ENCODE measurements at regions not wholly inside any gene's neighbourhood (a gene's known extent, or its start where the extent isn't known, plus 50 kb on each side); places are given as distances from the start of the nearest gene placed in this dataset.
"Not testable (repeated sequence)": the region's sequence is repeated elsewhere in the genome, so short reads cannot be mapped to it uniquely, and the experiment has no call there.

DNA sequence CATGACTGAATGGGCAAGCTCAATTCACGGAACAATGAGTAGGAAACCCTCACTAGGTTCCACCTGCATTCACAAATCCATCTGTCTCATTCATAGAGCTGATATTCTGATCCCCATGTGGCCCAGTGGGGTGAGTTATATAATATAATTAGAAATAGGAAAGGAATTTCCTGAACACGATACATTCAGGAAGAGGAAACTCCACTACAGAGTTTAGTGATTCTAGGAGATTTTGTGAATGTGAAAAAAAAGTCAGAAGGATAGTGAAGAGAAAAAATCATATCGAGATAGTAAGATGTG, 471.2 kb downstream of the GASK1B start:
- no peak for DNase-seq (ENCODE audit: low read depth in 2 of 3, low spot score in 2 of 3)

DNA sequence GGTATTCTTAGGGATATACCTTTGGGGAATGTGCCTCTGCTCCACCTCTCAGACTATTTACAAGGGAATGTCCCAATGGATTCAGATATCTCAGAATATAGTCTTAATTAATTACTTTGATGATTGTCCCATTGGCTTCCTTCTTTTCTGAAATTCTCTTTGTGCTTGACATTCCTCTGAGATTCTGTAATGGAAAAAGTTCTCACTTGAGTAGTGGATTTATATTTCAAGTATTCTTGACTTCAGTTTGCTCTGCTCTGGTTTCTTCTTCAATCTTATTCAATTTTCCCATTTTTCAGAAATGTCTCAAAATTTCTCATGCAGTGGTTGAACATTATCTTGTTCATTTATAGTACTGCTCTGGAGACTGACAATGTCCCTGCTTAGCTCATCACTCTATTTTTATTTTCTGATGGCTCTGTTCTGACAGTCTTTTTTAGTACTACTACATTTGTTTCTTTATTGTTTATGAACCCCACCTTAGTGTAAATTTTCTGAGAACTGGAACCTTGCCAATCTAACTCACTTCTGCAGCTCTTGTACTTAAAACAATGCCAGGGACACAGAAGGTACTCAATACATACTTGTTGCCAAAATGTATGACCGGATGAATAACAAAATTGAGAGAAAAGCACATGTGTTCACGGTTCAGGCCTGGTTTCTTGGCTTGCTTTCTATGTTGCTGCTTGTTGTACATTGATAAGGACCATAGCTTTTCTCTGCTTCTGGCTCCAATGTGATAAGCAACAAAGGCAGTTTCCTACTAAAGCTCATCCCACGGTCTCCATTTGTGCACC, 471.7 kb downstream of the GASK1B start:
- DNase-seq (ENCODE audit: low read depth in 2 of 3, low spot score in 2 of 3): no peak

DNA sequence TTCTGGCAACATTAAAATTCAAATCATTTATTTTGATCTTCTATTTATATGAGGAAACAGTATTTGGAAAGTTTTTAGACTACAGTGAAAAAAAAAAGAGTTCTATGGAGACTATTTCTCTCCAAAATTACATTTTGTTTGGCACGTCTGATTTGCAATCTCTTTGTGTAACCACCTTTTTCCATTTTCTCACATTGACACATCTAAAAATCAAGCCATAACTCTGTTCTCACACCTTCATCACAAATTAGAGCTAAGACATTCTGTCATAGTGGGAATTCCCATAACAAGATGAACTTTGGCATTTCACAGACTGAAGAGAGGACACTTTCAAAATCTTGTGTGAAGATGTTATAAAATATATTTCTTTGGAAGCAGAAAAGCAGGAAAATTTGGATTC, 468.9 kb downstream of the GRIA2 start:
- no peak for DNase-seq (ENCODE audit: low read depth in 2 of 3, low spot score in 2 of 3)

DNA sequence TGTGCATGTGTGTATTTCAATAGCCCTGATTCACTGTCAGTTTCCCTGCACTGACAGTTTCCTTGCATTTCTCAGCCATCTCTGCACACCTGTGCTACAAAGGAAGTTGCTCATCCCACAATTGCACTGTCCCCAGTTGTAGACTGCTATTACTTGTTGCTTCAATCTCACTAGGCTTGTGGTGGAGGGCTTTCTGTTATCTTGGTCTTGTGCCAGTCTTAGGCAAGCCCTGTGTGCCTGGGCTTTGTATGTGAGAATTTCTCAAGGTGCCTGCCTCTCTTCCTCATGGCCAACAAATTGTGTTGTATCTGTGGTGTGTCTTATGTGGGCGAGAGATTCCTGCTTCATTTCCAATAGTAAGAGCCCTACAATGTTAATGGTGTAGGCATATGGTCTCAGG, 467.4 kb downstream of the GRIA2 start:
- DNase-seq (ENCODE audit: low read depth in 2 of 3, low spot score in 2 of 3): no peak

DNA sequence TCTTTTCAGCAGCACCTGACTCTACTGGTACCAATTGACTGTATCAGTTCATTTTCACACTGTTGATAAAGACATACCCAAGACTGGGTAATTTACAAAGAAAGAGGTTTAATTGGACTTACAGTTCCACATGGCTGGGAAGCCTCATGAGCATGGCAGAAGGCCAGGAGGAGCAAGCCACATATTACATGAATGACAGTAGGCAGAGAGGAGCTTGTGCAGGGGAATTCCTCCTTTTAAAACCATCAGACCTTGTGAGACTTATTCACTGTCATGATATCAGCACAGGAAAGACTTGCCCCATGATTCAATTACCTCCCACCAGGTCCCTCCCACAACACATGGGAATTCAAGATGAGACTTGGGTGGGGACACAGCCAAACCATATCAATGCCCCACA, 458.8 kb downstream of the GRIA2 start:
- not testable (repeated sequence) for DNase-seq (ENCODE audit: low read depth in 2 of 3, low spot score in 2 of 3)

DNA sequence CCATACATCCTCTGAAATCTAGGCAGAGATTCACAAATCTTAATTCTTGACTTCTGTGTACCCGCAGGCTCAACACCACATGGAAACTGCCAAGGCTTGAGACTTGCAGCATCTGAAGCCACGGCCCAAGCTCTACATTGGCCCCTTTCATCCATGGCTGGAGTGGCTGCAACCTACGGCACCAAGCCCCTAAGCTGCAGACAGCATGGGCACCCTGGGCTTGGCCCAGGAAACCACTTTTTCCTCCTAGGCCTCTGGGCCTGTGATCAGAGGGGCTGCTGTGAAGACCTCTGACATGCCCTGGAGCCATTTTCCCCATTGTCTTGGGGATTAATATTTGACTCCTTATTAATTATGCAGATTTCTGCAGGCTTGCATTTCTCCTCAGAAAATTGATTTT, 457.9 kb downstream of the GRIA2 start:
- DNase-seq (ENCODE audit: low read depth in 2 of 3, low spot score in 2 of 3): no peak

DNA sequence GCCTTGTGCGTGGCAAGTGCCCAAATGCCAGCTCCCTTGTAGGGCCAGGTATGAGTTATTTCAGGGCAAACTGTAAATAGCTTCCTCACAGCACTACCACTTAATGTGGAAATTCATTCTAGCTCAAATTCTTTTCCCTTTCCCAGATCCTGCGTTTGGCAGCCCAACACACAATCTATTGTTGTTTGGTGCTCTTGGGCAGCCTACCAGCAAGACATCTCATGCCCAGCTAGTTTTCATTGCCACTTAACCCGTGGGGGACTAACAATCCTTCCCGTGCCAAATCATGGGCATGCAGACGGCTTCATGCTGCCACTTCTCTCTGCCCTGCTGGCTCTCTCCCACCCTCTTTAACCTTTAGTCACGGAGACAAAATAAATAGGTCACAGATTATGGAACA, 454.2 kb downstream of the GRIA2 start:
- DNase-seq (ENCODE audit: low read depth in 2 of 3, low spot score in 2 of 3): no peak

DNA sequence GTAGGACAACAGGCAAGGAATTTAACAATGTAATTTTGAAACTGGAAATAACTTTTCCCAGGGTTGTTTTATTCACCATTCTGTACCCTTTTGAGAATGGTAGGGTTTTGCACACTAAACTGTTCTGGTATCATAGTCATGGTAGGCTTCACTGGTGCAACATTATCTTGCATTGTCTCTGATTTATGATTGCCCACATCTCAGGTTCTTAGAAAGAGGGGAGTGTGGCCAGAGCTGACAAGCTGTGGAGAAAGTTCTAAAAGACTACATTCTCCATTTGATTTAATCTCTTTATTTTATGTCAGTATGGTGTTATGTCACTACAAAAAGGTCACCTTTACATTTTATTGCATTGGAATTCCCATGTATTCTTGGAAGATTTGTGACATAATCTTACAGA, 447.3 kb downstream of the GRIA2 start:
- DNase-seq (ENCODE audit: low read depth in 2 of 3, low spot score in 2 of 3): no peak

DNA sequence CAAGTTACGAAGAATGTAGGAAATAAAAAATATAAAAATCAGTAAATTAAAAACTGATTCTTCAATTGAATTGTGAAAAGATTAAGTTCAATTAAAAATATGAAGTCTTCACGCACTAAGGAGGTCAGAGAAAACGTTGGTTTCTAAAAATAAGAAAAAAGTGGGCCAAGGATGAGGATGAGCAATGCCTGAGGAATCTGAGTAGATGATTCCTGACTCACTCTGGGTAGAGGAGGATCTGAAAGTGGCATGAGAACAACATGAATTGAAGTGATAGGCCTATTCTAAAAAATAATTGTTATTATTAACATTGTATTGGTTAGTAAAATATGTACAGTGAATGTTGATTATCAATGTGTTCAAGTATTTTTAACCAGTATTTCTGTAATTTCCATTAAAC, 444.2 kb downstream of the GRIA2 start:
- DNase-seq (ENCODE audit: low read depth in 2 of 3, low spot score in 2 of 3): no peak

DNA sequence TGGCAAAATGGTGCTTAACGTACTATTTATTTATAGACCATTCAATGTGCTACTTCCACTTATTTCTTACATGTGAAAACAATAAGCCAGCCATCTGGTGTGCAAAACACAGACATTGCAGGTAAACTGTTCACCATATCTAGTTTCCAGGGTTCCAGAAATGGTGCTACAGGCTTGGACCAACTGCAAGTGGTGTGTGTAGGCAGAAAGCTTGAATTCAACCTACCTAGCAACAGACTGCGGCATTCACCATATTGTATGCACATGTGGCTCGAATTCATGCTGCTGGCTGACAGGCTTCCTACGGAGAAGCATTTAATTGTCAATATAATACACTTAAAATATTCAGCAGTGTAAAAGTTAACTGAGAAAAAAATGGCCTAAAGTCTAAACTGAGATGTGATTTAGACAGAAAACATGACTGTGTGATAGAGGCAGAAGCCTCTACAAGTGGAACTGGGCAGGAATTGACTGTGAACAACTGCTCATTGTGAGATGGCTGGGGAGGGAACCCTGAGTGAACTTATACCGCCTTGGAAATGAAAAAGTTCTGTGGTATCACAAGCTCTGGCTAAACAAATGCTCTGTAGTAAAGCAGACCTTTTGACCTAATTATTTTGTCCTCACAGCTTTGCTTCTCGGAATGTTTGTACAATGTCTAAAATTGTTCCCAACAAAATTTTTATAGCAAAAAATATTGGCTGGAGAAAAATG, 434.7 kb downstream of the GRIA2 start:
- no peak for DNase-seq (ENCODE audit: low read depth in 2 of 3, low spot score in 2 of 3)

DNA sequence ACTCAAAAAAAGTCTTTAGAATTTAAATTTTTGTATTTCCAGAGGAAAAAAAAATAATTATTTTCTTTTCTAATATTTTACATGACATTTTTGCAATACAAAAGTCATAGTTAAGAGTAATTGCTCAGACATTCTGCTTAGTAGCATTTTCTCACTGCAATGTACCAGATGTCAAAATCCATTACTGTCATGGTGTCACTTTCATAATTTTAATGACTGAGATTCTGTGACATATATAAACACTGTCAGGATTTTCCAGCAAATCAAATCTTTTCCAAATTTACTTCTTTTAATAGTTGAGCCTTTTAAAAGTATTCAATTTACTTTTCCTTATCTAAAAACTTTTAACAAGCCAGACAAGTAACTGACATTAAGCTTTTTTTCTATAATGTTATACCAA, 422.7 kb downstream of the GRIA2 start:
- DNase-seq (ENCODE audit: low read depth in 2 of 3, low spot score in 2 of 3): no peak

DNA sequence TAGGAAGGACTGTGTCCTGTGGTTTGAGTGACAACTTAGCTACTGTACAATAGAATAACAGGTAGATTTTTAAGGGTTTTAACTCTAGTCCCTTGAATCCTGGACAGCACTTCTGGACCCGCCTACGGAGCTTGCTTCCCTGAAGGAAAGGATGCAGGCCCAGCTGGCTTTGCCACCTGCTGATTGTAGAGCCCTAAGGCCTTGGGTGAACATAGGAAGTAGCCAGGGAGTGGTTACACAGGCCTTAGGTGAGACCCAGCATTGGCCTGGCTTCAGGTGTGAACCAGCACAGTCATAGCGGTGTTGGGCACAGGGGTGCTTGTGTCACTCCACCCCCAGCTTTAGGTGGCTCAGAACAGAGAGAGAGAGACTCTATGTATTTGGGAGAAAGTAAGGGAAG, 413.5 kb downstream of the GRIA2 start:
- no peak for DNase-seq (ENCODE audit: low read depth in 2 of 3, low spot score in 2 of 3)

DNA sequence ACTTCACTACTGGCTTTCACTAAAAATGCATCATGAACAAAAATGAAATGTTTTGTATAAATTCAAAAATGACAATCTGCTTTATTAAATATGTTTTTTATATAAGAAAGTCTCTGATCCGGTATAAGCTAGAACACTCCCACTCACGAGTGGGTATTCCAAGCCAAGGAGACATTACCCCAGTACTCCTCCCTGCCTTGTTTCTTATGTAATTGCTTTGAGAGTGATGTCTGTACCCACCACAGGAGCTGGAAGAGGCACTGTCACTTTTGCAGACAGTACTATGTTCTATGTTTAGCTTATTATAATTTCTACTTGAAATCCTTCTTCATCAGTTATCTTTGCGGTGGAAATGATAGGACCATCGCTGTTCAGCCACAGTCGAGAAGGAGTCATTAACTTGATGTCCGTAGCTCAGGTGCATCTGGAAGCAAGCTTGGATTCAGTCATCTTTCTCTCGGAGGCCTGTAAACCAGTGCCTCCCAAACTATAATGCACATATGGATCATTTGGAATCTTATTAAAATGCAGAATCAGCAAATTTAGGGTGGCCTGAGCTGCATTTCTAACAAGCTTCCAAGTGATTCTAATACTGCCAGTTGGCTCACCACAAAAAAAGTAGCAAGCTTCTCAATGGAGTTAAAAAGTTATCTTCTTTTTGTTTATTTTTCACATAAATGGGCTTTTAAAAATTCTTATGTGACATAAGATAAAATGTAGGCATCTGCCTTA, 396.4 kb downstream of the GRIA2 start:
- DNase-seq (ENCODE audit: low read depth in 2 of 3, low spot score in 2 of 3): no peak

DNA sequence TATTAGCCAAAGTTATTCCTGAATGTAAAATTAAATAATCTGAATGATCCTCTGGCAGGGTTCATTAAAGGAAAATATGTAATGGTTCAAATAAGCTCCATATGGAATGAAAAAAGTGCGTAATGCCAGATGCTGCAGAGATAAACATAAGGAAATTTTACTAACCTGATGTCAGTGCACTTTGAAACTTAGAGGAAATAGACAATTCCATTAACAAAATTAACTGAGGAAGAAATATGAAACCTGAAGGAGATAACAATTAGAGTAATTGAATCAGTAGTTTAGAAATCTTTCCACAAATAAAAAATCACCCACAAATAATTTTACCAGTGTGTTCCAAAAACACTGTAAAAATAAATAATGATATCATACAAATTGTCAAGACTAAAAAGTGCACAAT, 387.5 kb downstream of the GRIA2 start:
- no peak for DNase-seq (ENCODE audit: low read depth in 2 of 3, low spot score in 2 of 3)

DNA sequence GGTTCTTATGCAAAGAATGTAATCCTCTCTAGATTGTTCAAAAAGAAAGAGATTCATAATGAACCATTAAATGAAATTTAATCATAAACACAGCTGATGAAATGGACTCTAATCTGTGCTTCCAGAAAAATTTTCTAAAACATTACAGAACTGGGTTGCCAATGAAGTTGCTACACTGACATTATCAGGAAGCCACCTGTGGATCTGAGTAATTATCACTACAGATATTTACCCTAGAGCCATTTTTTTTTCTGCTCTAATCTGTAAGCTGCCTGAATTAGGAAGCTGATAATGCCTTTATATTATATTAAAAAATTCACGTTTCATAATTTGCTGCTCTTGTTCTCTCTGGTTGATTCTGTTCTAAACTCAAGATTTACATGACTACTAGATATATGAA, 380.1 kb downstream of the GRIA2 start:
- DNase-seq (ENCODE audit: low read depth in 2 of 3, low spot score in 2 of 3): no peak

DNA sequence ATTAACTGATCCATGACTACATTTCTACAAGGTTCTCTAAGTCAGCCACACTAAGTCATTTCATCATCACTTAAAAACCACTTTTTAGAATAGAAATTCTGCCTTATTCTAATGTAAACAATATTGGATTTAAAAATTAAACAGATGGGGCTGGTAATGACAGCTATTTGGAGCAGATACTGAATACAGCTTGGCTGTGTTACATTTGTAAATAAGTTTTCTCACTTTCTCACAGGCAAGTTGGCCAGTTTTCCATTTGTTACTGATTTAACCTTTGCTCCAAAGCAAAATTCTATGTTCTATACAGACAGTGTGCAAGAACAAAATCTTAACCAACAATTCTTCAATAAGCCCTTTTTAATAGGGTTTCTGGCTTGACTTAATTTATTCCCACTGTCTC, 370.7 kb downstream of the GRIA2 start:
- no peak for DNase-seq (ENCODE audit: low read depth in 2 of 3, low spot score in 2 of 3)

DNA sequence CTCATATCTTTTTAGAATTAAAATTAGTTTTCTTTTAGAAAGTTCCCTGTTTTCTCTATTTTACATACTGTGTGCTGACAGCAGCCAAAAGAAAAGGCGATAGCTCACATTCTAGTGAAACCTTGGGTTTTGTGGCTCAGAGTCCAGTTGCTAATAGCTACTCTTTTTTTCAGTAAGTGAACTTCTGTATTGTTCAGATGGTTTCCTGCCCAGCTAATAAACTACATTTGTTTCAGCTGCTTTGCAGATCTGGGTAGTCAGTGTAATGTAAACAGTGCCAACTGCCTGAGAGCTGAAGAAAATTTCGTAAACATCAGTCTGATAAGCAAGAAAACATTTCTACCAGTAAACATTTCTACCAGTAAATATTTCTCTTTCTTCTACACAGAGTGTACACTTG, 370.2 kb downstream of the GRIA2 start:
- DNase-seq (ENCODE audit: low read depth in 2 of 3, low spot score in 2 of 3): no peak

DNA sequence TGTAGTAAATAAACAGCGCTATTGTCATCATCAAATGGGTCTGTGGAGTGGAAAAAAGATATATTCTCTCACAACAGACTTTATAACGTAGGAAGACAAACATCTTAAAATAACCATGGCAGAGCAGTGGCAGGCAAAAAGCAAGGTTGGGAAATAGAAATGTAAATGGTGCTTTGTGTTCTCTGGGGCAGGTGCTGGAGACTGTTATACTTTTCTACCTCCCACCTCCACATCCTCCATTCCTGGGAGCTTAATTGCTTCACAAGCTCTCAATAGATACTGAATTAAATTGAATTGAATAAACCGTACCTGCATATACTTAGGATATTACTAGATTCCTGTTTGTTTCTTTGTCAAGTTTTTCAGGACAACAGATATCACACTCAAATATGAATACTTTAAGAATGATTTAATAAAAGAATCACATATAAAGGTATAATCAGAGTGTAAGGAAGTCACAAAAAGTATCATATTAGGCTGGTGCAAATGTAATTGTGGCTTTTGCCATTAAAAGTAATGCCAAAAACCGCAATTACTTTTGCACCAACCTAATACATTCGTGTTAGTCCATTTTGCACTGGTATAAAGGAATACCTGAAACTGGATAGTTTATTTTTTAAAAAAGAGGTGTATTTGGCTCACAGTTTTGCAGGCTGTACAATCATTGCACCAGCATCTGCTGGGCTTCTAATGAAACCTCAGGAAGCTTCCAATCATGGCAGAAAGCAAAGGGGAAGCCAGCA, 367.3 kb downstream of the GRIA2 start:
- no peak for DNase-seq (ENCODE audit: low read depth in 2 of 3, low spot score in 2 of 3)

DNA sequence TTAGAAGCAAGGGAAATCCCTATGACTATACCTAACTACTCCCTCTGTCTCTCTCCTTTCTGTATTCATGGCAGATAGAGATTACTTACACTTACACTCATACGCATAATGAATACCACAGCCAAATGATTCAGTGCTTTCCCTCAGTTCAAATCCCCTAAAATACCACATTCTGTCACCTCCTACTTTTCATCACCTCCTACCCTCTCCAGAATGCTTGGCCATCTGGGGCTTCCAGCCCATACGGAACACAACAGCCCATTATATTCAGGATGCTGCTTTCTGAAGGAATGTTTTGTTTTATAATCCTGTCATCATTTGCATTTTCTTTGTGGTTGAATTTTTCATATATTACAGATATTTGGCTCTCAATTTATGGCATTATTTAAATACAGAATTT, 361.6 kb downstream of the GRIA2 start:
- DNase-seq (ENCODE audit: low read depth in 2 of 3, low spot score in 2 of 3): no peak

DNA sequence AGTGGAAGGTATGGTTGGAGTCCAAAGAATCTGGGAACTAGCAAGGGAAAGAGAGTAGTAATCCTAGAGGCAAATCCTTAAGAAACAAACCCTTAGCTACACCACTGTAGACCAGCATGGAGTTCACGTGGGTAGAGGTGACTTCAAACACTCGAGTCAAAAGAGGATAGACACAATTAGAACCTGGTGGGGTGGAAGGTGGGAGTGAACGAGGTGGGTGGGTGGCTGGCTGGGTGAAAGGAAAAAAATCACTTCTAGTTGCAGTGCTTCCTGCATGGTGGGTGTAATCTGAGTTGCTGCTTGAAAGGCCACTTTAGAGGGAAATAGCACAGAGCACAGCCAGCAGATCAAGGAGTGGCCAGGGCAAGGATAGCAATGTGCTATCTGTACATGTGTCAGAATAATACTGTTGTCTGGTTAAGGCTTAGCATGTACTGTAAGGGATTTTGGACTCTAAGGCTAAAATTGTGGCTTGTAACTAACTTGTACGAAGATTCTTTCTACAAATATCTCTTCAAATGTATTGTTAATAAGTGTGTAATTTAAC, 356.2 kb downstream of the GRIA2 start:
- no peak for DNase-seq (ENCODE audit: low read depth in 2 of 3, low spot score in 2 of 3)

DNA sequence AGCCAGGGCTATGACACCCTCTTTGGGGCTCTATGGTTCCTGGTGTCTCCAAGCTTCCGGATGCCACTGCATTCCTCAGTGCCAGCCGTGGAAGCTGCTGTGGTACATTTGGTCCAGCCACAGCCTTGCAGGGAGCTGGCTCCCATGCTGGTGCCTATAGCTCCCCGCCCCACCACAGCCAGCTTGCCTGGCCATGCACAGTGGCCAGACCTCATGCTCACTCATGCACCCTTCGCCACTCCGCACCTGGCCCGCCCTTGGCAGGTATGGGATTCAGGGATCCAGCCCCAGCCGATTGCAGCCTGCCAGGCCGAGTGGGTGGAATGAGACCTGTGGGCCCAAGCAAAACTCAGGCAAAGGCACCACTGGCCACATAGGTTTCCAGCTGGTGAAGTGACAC, 354.8 kb downstream of the GRIA2 start:
- no peak for DNase-seq (ENCODE audit: low read depth in 2 of 3, low spot score in 2 of 3)

Data from hematopoietic multipotent progenitor cell (in vitro differentiated cells).